ENCODE measurements at regions not wholly inside any gene's neighbourhood (a gene's known extent, or its start where the extent isn't known, plus 50 kb on each side); places are given as distances from the start of the nearest gene placed in this dataset.

DNA sequence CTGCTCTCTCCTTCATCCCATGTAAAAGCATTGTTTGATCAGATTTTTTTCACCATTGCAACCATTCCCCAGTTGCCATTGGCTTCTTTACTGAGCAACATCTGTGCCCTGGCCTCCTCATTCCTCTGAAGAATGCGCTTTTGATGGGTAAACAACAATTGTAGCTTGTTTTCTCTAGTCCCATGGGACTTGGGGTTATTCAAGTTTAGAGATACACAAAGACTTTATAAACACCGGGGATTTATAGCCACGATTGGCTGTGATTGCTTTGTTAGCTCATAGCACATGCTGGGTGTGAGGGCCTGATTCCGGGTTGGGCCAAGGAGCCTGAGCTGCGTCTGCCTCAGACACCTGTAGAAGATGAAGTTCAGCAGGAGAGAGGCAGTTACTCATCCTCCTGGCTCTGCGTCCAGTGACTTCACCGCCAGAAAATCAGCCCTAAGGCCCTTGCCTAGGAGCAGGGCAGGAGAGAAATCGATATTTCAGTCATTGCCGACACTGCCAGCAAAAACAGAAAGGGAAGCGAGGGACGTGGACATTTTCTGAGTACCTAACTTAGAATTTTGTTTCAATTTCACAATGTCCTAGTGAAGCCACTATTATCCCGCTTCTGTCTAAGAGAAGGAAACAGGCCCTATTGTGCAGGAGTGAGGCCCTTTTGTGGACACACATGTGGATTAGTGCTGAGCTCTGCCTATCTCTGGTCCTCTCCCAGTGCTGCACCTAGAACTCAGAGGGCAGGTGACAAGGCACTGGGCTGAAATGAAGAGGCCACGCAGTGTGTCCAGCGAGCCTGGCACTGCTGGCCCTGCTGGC is 159.8 kb upstream of the USP24 start:
- no peak for DNase-seq

- DNase-seq = no peak
These were observed 159.1 kb upstream of the USP24 start for GRCh38 chr1:55374216-55374615.

GRCh38 chr1:55369474-55369873 is 154.3 kb upstream of the USP24 start:
- DNase-seq = no peak

- no peak for DNase-seq
These were observed 153.5 kb upstream of the USP24 start for GRCh38 chr1:55368698-55369097.

DNA sequence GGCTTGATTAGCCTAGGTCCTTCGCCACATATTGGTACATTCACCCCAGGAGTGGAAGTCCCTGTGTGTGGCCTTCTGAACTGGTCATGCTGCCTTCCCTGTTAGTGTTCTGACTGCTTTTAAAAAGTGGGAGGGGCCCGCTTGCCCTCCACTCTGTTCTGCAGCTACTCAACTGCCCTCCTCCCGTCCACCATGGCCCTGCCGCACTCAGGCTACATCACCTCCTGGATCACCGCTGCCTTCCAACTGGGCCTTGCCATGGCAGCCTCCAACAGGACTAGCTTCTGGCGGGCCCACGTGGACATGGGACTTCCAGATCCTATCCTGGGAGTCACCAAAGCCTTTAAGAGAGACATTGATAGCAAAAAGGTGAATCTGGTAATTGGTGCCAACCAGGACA is 152.1 kb upstream of the USP24 start:
- no peak for DNase-seq

GRCh38 chr1:55364216-55364615 is 149.1 kb upstream of the USP24 start:
- no peak for DNase-seq

- no peak for DNase-seq
These were observed 148.1 kb upstream of the USP24 start for GRCh38 chr1:55363268-55363667.

DNA sequence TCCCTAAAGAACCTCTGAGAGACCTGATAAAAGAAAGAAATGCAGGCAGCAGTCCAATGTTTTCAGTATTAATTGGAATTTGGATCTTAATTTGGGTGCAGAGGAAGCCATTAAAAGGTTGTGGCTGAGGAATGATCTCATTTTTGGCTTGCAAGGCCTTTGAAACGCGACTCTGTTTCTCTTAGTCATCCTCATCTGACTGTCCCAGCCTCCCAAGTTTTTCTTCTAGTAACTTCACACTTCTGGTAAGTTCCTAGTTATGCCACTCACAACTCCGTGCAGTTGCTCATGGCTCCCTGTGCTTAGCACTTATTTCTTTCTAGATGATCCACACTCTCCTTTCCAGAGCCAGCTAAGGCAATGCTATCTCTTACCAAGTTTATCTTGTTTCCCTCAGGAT is 147.4 kb upstream of the USP24 start:
- no peak for DNase-seq

DNA sequence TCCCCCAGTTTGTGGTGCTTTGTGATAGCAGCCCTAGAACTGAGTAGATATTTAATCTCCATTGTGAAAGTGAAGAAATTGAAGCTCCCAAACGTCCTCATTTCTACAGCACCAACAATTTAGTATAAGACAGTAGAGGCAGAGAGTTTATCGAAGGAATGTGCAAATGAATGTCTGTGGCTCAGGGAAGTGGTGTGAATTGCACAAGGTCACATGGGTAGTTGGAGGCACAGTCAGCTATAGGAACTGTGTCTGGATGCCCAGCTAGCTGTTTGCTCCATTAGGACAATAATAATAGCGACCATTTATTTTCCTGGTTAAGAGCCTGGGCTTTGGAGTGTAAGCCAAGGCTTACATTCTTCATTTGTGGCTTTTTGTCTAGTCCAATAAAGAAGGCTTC is 144.4 kb upstream of the USP24 start:
- no peak for DNase-seq

- DNase-seq = no peak
These were observed 143.4 kb upstream of the USP24 start for GRCh38 chr1:55358581-55358980.

DNA sequence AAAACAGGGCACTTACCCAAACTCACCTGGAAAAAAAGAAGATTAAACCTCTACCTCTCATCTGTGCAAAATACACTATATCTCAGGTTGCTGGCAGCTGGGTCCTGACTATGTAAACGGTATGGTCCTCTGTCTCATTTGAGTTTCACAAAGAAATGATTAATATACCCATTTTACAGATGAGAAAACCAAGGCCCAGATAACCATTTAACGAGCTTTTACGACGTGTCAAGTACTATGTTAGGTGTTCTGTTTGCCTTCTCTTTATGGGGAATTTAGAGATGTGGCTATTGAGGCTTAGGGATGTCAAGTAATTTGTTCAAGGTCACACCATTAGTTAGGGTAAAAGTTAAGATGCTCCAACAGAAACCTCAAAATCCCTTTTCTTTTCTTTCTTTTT is 140.4 kb upstream of the USP24 start:
- no peak for DNase-seq

DNA sequence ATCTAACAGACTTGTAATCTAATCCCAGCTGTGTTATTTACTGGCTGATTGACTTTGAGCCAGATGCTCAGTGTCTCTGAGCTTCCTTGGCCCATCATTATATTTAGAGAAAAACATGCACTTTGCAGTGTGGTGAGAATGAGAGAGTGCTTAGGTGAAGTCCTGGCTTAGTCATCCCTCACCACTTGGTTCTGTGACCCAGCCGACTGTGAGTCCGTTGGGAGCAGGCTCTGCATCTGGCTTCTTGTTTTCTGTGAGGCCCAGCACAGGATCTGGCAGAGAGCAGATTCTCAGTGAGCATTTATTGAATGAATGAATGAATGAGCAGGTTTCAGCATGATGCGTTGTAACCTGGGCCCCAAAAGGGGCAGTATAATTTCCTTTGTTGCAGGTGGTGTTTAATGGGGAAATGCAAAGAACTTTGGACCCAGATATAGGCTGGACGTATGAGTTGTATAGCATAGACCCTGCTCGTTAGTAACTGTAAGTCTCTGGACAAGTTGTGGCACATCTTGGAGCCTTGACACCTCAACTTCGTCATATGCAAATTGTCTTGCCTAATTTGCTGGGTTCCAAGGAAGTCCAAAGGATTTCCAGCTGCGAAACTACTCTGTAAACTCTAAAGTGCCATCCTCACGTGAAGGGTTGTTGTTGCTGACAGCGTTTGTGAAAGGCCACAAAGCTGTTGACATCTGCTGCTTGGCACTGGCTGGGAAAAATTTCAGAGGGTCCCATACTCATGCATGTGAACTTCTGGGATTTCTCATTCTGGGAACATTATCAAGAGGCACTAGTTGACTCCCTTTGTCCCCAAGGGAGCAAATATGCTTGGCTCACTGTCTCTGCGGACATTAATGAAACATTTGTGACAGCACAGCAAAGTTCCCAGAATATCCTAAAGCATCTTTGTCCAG is 138.8 kb upstream of the USP24 start:
- no peak for DNase-seq

DNA sequence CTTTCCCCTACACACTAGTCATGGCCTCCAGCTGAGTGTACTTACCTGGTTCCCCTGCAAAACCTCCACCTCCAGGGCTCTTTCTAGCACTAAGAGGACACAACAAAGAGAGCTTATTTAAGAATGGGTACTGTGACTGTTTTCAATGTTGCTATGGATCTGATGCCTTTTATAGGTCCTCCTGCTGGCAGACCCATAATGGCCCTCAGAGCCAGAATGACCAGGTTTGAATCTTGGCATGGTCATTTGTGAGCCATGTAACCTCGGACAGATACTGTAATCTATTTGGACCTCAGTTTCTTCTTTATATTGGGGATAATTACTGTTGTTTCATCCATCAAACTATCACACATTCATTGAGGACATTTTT is 137.6 kb upstream of the USP24 start:
- no peak for DNase-seq

DNA sequence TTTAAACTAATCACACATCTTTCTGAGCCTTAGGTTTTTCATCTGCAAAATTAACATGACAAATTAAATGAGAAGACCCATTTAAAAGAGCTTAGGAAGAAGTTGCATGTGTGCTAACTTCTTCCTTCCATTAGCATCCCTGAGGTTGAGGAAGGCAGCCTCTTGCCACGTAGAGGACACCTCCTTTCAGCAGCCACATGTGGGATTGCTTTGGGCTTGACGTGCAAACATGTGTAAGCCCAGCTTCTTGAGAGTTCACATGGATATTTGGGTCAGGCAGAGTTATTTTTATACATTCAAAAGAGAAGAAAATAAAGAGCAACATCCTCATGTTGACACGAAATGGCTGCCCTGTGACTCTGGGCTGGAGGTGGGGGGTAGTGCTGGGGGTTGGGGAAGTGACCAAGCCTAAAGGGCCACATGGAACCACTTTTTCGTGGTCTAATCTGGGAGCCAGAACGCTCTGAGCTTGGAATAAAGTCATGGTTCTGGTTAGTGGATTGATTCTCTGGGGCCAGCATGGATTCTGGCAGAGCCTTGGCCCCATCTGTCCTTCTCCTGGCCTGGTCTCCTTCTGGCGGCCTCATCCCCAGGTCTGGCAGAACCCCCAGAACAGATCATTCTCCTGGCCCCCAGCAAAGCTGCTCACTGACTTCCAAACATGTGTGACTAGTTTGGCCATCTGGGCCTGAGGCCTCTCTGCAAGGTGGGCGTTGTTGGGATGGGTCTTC is 137.1 kb upstream of the USP24 start:
- DNase-seq = no peak

DNA sequence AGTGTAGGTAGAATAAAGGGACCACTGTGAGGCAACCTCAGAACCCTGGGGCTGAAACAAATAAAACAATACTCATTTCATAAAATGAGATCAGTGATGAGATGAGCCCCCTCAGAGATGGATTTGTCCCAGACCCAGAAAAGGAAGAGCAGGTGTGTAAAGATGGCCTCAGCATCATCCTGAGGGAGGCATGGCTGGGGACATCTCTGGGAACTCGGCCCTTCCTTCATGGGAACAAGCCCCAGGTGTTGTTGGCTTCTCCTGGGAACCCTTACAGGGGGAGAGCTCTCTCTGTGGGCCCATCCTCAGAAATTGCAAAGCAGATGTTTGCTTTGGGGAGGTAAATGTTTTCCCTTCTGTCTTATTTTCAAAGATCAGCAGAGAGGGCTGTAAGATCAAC is 133.2 kb upstream of the USP24 start:
- no peak for DNase-seq

DNA sequence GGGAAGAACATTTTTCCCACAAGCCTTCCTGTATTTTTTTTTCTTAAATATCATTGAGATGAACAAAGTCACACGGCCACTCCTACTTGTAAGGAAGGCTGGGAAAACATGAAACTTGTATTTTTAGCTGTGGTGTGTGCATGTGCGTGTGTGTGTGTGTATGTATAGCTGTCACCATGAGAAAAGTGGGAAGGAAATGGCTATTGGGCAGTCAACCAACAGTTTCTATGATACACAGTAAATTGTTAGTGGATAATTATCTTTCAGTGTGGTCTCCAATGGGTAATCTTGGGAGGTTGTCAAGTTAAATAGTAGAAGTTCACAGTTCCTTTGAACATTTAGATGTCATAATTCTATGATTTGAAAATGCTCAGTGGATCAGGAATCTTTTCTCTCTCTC is 132.7 kb upstream of the USP24 start:
- no peak for DNase-seq

DNA sequence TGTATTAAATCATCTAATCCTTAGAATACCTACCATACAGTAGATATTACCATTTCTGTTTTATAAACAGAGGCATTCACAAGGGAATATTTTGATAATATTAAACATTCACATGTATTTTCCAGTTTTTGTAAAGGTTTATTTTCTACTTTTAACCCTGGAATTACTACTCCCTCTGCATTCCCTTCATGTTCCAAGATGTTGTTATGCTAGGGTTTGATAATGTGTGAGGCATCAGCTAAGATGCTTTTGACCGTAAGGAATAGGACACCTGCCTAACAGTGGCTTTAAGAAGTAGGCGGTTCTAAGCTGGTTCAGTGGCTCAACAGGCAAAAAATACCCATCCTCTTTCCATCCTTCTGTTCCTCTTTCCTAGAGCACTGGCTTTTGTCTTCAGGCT is 131.9 kb upstream of the USP24 start:
- no peak for DNase-seq

DNA sequence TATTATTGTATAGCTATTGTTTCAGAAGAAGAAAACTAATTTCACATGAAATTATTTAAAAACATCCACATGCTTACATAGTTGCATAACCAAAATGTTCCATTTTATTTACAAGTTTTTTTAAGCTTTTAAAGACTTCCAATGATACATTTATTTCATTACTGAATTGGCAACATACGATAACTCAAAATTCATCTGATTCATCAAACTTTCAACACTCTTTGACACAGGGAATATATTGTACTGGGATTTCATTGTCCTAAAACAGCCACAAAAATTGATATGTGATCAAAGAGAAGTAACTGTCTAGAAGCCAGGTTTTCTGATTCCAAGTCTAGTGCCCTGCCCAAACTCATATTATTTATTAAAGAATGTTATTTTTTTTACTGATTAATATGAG is 131.4 kb upstream of the USP24 start:
- DNase-seq = no peak

- no peak for DNase-seq
These were observed 124.5 kb upstream of the USP24 start for GRCh38 chr1:55339681-55340080.

GRCh38 chr1:55338448-55338820 is 123.3 kb upstream of the USP24 start:
- no peak for DNase-seq

- no peak for DNase-seq
These were observed 122.8 kb upstream of the USP24 start for GRCh38 chr1:55337801-55338447.

GRCh38 chr1:55334797-55335196 is 119.6 kb upstream of the USP24 start:
- DNase-seq = no peak

DNA sequence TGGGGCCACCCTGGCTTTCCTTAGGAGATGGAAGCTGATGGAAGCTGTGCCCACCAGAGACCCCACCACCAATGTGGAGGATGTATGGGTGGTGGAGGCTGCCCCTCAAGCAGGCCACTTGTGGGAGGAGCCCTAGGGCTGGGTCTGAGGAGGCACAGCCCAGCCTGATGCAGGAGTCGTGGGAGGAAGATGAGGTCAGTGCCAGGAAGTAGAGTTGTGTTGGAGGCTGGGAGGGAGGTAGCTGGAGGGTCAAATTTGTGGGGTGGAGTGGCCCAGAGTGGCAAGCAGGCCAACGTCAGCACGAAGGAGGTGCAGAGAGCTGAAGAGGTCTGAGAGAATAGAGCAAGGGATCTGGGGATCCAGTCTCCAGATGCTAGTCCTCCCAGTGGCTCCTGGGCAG is 119.0 kb upstream of the USP24 start:
- no peak for DNase-seq

All from activated effector memory CD4-positive, alpha-beta T cell treated with Interleukin-2 at 50 U/mL for 16 hours (primary cell).